Cardiac muscle cell (in vitro differentiated cells and primary cell): ENCODE measurements at regions not wholly inside any gene's neighbourhood (a gene's known extent, or its start where the extent isn't known, plus 50 kb on each side); places are given as distances from the start of the nearest gene placed in this dataset.
"Not testable (repeated sequence)": the region's sequence is repeated elsewhere in the genome, so short reads cannot be mapped to it uniquely, and the experiment has no call there.

Experiments used
- DNase-seq, 2 donors: peaks; one replicate each; pipeline versions ENCODE4 v3.0.0 to v3.0.0-alpha.2; 2010 to 2017; ENCODE audit warnings: low read depth in 1 of 2, low spot score in 1 of 2
- H3K27ac ChIP-seq: fragments of 200-600 bp; sonication (generic); 2 replicates; pipeline ENCODE4 v1.5.1; 2016
- H3K27me3 ChIP-seq: fragments of 200-600 bp; sonication (generic); 2 replicates; pipeline ENCODE4 v1.6.0; 2016; ENCODE audit warnings: control low read depth
- H3K36me3 ChIP-seq: fragments of 200-600 bp; sonication (generic); 2 replicates; pipeline ENCODE4 v1.5.1; 2016; ENCODE audit warnings: control low read depth
- H3K4me1 ChIP-seq: fragments of 200-600 bp; sonication (generic); 2 replicates; pipeline ENCODE4 v1.8.1; 2017; ENCODE audit warnings: low read depth, mild to moderate bottlenecking, mixed run types
- H3K4me3 ChIP-seq: fragments of 200-600 bp; sonication (generic); 2 replicates; pipeline ENCODE4 v1.5.1; 2016; ENCODE audit warnings: mild to moderate bottlenecking
- H3K9me3 ChIP-seq: fragments of 200-600 bp; sonication (generic); 2 replicates; pipeline ENCODE4 v1.5.1; 2017; ENCODE audit warnings: low read depth, mild to moderate bottlenecking, control low read depth
- CTCF ChIP-seq: IDR thresholded peaks from 2 replicates; pipeline ENCODE4 v1.5.1; 2012; ENCODE audit warnings: low read depth, mild to moderate bottlenecking, low read length

- H3K27ac ChIP-seq, result no peak overlapping the region
- no peaks in the 10 kb centered on the region for H3K4me1 ChIP-seq
- no peak overlapping the region for H3K4me3 ChIP-seq
- no peak for TF ChIP-seq CTCF
- H3K9me3 ChIP-seq, result no peaks in the 10 kb centered on the region
- no peak for DNase-seq
- no peaks in the 10 kb centered on the region for H3K27me3 ChIP-seq
- no peaks in the 10 kb centered on the region for H3K36me3 ChIP-seq
Measured at GRCh38 chr1:188170935-188171334, 1342.2 kb downstream of the PLA2G4A start.

GRCh38 chr1:188182063-188182462, 1353.3 kb downstream of the PLA2G4A start:
- not testable (repeated sequence) for H3K27ac ChIP-seq, H3K4me3 ChIP-seq, DNase-seq, H3K27me3 ChIP-seq, H3K9me3 ChIP-seq, H3K4me1 ChIP-seq, H3K36me3 ChIP-seq

- no peaks in the 10 kb centered on the region for H3K36me3 ChIP-seq
- no peak for TF ChIP-seq CTCF
- H3K27ac ChIP-seq, result no peak overlapping the region
- H3K27me3 ChIP-seq, result no peaks in the 10 kb centered on the region
- no peaks in the 10 kb centered on the region for H3K9me3 ChIP-seq
- H3K4me1 ChIP-seq, result no peaks in the 10 kb centered on the region
- DNase-seq, result no peak
- no peak overlapping the region for H3K4me3 ChIP-seq
Measured at GRCh38 chr1:188188317-188188716, 1359.6 kb downstream of the PLA2G4A start.

- Histone ChIP-seq H3K27ac (no peak overlapping the region), H3K27me3 (no peaks in the 10 kb centered on the region), H3K4me3 (no peak overlapping the region), H3K9me3 (no peaks in the 10 kb centered on the region), H3K4me1 (no peaks in the 10 kb centered on the region), H3K36me3 (no peaks in the 10 kb centered on the region)
- peak in 1 of 2 donors; percentile 5 for DNase-seq
- TF ChIP-seq CTCF, result no peak
Measured at GRCh38 chr1:188194916-188195315, 1366.2 kb downstream of the PLA2G4A start.

- no peak for DNase-seq
Measured at GRCh38 chr1:188218289-188218688, 1389.5 kb downstream of the PLA2G4A start.

GRCh38 chr1:188220051-188220450, 1391.3 kb downstream of the PLA2G4A start:
- Histone ChIP-seq H3K4me1 (no peaks in the 10 kb centered on the region), H3K9me3 (no peaks in the 10 kb centered on the region), H3K27me3 (no peaks in the 10 kb centered on the region), H3K4me3 (no peak overlapping the region), H3K36me3 (no peaks in the 10 kb centered on the region), H3K27ac (no peak overlapping the region)
- no peak for DNase-seq
- TF ChIP-seq CTCF, result no peak

More at GRCh38 chr1:188218289-188218688, 1389.5 kb downstream of the PLA2G4A start:
- H3K4me3 ChIP-seq, result no peak overlapping the region
- no peaks in the 10 kb centered on the region for H3K27me3 ChIP-seq
- no peaks in the 10 kb centered on the region for H3K36me3 ChIP-seq
- TF ChIP-seq CTCF, result no peak
- no peak overlapping the region for H3K27ac ChIP-seq
- H3K4me1 ChIP-seq, result no peaks in the 10 kb centered on the region
- no peaks in the 10 kb centered on the region for H3K9me3 ChIP-seq
